Astrocyte (in vitro differentiated cells and primary cell): ENCODE measurements at regions not wholly inside any gene's neighbourhood (a gene's known extent, or its start where the extent isn't known, plus 50 kb on each side); places are given as distances from the start of the nearest gene placed in this dataset.

Source experiments
- DNase-seq: peaks from one replicate; pipeline ENCODE4 v3.0.0-alpha.2; 2010; ENCODE audit warnings: low read depth
- FAIRE-seq: peaks from 2 replicates; lab custom pipeline; 2011; peaks lifted over from hg19 to GRCh38; lab: Jason Lieb, UNC
- H2AFZ ChIP-seq: 2 replicates; pipeline ENCODE4 v1.6.0; 2012; ENCODE audit warnings: low read depth, low read length, inconsistent platforms
- H3K27ac ChIP-seq: 2 replicates; pipeline ENCODE4 v1.5.1; 2011; ENCODE audit warnings: low read depth, low read length, inconsistent platforms
- H3K27me3 ChIP-seq: 2 replicates; pipeline ENCODE4 v1.6.0; 2011; ENCODE audit warnings: low read length, inconsistent platforms; ENCODE audit not compliant: insufficient read depth
- H3K36me3 ChIP-seq: 2 replicates; pipeline ENCODE4 v1.5.1; 2011; ENCODE audit warnings: low read length, inconsistent platforms; ENCODE audit not compliant: insufficient read depth
- H3K4me1 ChIP-seq: 2 replicates; pipeline ENCODE4 v1.5.1; 2011; ENCODE audit warnings: low read length, inconsistent platforms; ENCODE audit not compliant: insufficient read depth
- H3K4me2 ChIP-seq: 2 replicates; pipeline ENCODE4 v1.6.0; 2012; ENCODE audit warnings: low read length, inconsistent platforms
- H3K4me3 ChIP-seq: 2 replicates; pipeline ENCODE4 v1.5.1; 2011; ENCODE audit warnings: low read depth, mild to moderate bottlenecking, low read length, inconsistent platforms; ENCODE audit not compliant: insufficient read depth
- H3K79me2 ChIP-seq: 2 replicates; pipeline ENCODE4 v1.6.0; 2012; ENCODE audit warnings: mild to moderate bottlenecking, low read length, inconsistent platforms; ENCODE audit not compliant: insufficient read depth
- H3K9ac ChIP-seq: 2 replicates; pipeline ENCODE4 v1.6.0; 2012; ENCODE audit warnings: mild to moderate bottlenecking, low read length, inconsistent platforms
- H3K9me3 ChIP-seq: 2 replicates; pipeline ENCODE4 v1.5.1; 2012; ENCODE audit warnings: low read depth, mild to moderate bottlenecking, low read length, inconsistent platforms; ENCODE audit not compliant: insufficient read depth
- H4K20me1 ChIP-seq: 2 replicates; pipeline ENCODE4 v1.6.0; 2012; ENCODE audit warnings: low read length, inconsistent platforms; ENCODE audit not compliant: insufficient read depth
- H3K27ac Mint-ChIP-seq: one replicate; pipeline ENCODE4 v1.8.0; 2021; ENCODE audit warnings: mild to moderate bottlenecking, mixed read lengths; ENCODE audit not compliant: unreplicated experiment
- H3K27me3 Mint-ChIP-seq: one replicate; pipeline ENCODE4 v1.8.0; 2021; ENCODE audit warnings: low read depth, mixed read lengths; ENCODE audit not compliant: unreplicated experiment
- H3K36me3 Mint-ChIP-seq: one replicate; pipeline ENCODE4 v1.8.0; 2021; ENCODE audit warnings: low read depth, mixed read lengths; ENCODE audit not compliant: unreplicated experiment
- H3K4me1 Mint-ChIP-seq: one replicate; pipeline ENCODE4 v1.8.0; 2021; ENCODE audit warnings: low read depth, mixed read lengths; ENCODE audit not compliant: unreplicated experiment
- H3K4me3 Mint-ChIP-seq: one replicate; pipeline ENCODE4 v1.8.0; 2021; ENCODE audit warnings: mild to moderate bottlenecking, moderate library complexity, mixed read lengths; ENCODE audit not compliant: unreplicated experiment
- H3K9me3 Mint-ChIP-seq: one replicate; pipeline ENCODE4 v1.8.0; 2021; ENCODE audit warnings: mild to moderate bottlenecking, mixed read lengths; ENCODE audit not compliant: unreplicated experiment
- EZH2 ChIP-seq: IDR thresholded peaks from 2 replicates; pipeline ENCODE4 v1.6.1; 2012; ENCODE audit warnings: mild to moderate bottlenecking, low read length, inconsistent platforms; ENCODE audit not compliant: insufficient read depth
- TF ChIP-seq, protein P1 (sequence below): IDR thresholded peaks from 2 replicates; pipeline ENCODE4 v1.5.1; 2011; ENCODE audit warnings: low read depth, mild to moderate bottlenecking, inconsistent platforms, low read length, moderate library complexity; ENCODE audit not compliant: insufficient read depth

DNA sequence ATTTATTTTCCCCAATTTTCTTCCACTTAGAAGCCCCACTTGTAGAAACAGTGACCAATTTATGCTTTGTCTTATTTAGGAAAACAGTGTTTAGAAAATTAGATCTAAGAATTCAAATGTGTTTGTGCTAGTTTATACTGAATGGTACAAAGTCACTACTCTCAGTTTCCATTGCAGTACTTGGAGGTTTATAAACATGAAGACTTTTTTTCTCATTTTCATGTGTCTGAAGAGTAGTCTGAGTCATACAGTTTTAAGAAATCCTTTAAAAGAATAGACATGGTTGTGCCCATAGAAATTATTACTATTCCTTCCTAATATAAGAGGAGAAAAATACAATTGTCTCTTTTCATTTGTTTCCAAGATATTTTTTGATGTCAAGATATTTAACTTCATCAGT is 458.7 kb downstream of the NAF1 start:
- Mint-ChIP-seq H3K4me3 (no peak overlapping the region), H3K36me3 (no peaks in the 10 kb centered on the region), H3K27ac (no peak overlapping the region), H3K27me3 (no peaks in the 10 kb centered on the region), H3K9me3 (peaks cover 11% of the 10 kb centered on the region), H3K4me1 (peaks cover 6% of the 10 kb centered on the region)
- H3K4me1 ChIP-seq, result no peaks in the 10 kb centered on the region
- H3K27ac ChIP-seq, result no peak overlapping the region
- DNase-seq (no peak), FAIRE-seq (no peak)
- no peak overlapping the region for H2AFZ ChIP-seq
- H3K27me3 ChIP-seq, result no peaks in the 10 kb centered on the region
- no peaks in the 10 kb centered on the region for H3K9me3 ChIP-seq
- H3K9ac ChIP-seq, result no peak overlapping the region
- H3K4me3 ChIP-seq, result no peak overlapping the region
- no peak overlapping the region for H3K4me2 ChIP-seq
- no peaks in the 10 kb centered on the region for H3K79me2 ChIP-seq
- H3K36me3 ChIP-seq, result no peaks in the 10 kb centered on the region
- no peaks in the 10 kb centered on the region for H4K20me1 ChIP-seq
- TF ChIP-seq, protein P1, sequence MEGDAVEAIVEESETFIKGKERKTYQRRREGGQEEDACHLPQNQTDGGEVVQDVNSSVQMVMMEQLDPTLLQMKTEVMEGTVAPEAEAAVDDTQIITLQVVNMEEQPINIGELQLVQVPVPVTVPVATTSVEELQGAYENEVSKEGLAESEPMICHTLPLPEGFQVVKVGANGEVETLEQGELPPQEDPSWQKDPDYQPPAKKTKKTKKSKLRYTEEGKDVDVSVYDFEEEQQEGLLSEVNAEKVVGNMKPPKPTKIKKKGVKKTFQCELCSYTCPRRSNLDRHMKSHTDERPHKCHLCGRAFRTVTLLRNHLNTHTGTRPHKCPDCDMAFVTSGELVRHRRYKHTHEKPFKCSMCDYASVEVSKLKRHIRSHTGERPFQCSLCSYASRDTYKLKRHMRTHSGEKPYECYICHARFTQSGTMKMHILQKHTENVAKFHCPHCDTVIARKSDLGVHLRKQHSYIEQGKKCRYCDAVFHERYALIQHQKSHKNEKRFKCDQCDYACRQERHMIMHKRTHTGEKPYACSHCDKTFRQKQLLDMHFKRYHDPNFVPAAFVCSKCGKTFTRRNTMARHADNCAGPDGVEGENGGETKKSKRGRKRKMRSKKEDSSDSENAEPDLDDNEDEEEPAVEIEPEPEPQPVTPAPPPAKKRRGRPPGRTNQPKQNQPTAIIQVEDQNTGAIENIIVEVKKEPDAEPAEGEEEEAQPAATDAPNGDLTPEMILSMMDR, result no peak
- no peak for TF ChIP-seq EZH2

DNA sequence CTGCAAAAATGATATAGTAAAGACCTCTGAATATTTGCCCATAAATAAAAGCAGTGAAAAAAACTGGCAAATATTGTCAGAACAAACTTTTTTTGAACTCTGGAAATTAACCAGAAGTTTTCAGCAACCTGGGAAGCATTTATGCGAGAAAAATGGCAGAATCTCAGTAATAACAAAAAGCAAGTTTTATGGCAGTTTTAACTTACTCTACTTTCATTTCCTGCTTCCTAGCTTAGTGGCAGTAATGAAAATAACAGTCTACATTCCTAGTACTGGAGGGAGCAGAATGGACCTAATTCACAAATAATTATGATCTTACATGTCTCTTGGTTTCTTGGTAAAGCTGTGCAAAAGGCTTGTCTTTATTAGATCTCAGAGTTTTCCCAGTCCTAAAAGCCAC is 460.1 kb downstream of the NAF1 start:
- Histone ChIP-seq H3K79me2 (no peaks in the 10 kb centered on the region), H3K27ac (no peak overlapping the region), H3K4me2 (no peak overlapping the region), H2AFZ (no peak overlapping the region), H3K36me3 (no peaks in the 10 kb centered on the region), H3K27me3 (no peaks in the 10 kb centered on the region), H3K9ac (no peak overlapping the region), H3K4me3 (no peak overlapping the region), H3K9me3 (no peaks in the 10 kb centered on the region), H4K20me1 (no peaks in the 10 kb centered on the region), H3K4me1 (no peaks in the 10 kb centered on the region)
- H3K9me3 Mint-ChIP-seq, result peaks cover 10% of the 10 kb centered on the region
- no peaks in the 10 kb centered on the region for H3K36me3 Mint-ChIP-seq
- TF ChIP-seq EZH2, result no peak
- TF ChIP-seq, protein P1, result no peak
- peaks cover 6% of the 10 kb centered on the region for H3K4me1 Mint-ChIP-seq
- H3K4me3 Mint-ChIP-seq, result no peak overlapping the region
- H3K27ac Mint-ChIP-seq, result no peak overlapping the region
- FAIRE-seq (no peak), DNase-seq (no peak)
- no peaks in the 10 kb centered on the region for H3K27me3 Mint-ChIP-seq

DNA sequence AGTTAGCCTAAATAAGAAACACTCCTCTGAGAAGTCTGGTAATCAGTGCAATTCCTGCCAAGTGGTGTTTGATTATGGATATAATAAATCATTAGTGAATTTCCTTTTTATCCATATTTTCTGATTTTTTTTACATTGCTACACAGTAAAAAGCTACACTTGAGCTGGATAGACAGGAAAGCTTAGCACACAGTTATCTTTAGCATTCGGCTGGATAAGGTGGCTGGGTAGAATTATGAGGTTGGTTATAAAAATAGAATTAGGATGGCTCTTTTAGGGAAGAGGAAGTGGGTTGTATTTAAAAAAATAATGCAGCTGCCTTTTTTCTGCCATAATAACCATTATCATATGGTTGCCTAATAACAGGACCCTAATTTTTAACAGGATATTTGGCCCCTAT is 460.6 kb downstream of the NAF1 start:
- Histone ChIP-seq H3K4me3 (no peak overlapping the region), H3K79me2 (no peaks in the 10 kb centered on the region), H3K36me3 (no peaks in the 10 kb centered on the region), H3K27ac (no peak overlapping the region), H4K20me1 (no peaks in the 10 kb centered on the region), H3K27me3 (no peaks in the 10 kb centered on the region), H3K4me1 (no peaks in the 10 kb centered on the region), H3K4me2 (no peak overlapping the region), H3K9me3 (no peaks in the 10 kb centered on the region), H3K9ac (no peak overlapping the region), H2AFZ (no peak overlapping the region)
- H3K4me3 Mint-ChIP-seq, result no peak overlapping the region
- H3K36me3 Mint-ChIP-seq, result no peaks in the 10 kb centered on the region
- peaks cover 6% of the 10 kb centered on the region for H3K4me1 Mint-ChIP-seq
- H3K27me3 Mint-ChIP-seq, result no peaks in the 10 kb centered on the region
- H3K27ac Mint-ChIP-seq, result no peak overlapping the region
- no peak for DNase-seq
- TF ChIP-seq, protein P1, result no peak
- FAIRE-seq, result no peak
- H3K9me3 Mint-ChIP-seq, result peaks cover 10% of the 10 kb centered on the region
